Lower leg skin (tissue), 4 donors: ENCODE measurements at regions not wholly inside any gene's neighbourhood (a gene's known extent, or its start where the extent isn't known, plus 50 kb on each side); places are given as distances from the start of the nearest gene placed in this dataset.

Source experiments
- DNase-seq, 2 donors: peaks; one replicate each; pipeline ENCODE4 v3.0.0-alpha.2; 2019; ENCODE audit warnings: low spot score in 2 of 2
- H3K4me3 ChIP-seq: fragments of 200-600 bp; sonication (generic); 2 replicates; pipeline ENCODE4 v1.5.1; 2017; ENCODE audit warnings: mild to moderate bottlenecking, low read depth; ENCODE audit not compliant: poor library complexity, severe bottlenecking
- CTCF ChIP-seq, 3 donors: fragments of 450-650 bp; IDR thresholded peaks; one replicate each; pipeline ENCODE4 v1.5.1; 2016; ENCODE audit warnings: antibody characterized with exemption in 3 of 3, mild to moderate bottlenecking in 3 of 3, moderate library complexity in 2 of 3
- POLR2A ChIP-seq, 2 donors: fragments of 450-650 bp; IDR thresholded peaks; one replicate each; pipeline ENCODE4 v1.6.1; 2016 to 2017; ENCODE audit warnings: antibody characterized with exemption in 2 of 2, mild to moderate bottlenecking in 1 of 2, moderate library complexity in 1 of 2
- WGBS, 2 donors: methylation state at CpG; one replicate each; pipeline ENCODE4 v1.1.5; 2018; 5-methylcytosine and 5-hydroxymethylcytosine counted together
- intact Hi-C: fragments of 100-400 bp; cut with DNase I; formaldehyde crosslinking; loops from one replicate; pipeline ENCODE4 v1.15.0; 2023; ENCODE audit warnings: low total_unique reads

- no peak overlapping the region for H3K4me3 ChIP-seq
- 72 to 75% methylated on average over 13 of the region's 13 CpGs for WGBS, 2 donors
- DNase-seq = no peak
- TF ChIP-seq POLR2A (IDR thresholded peaks at IDR 0.05) = no peak
- TF ChIP-seq CTCF (IDR thresholded peaks at IDR 0.05) = no peak
- intact Hi-C loops = no loop called here
These were observed 175.8 kb upstream of the TMEM132C start for GRCh38 chr12:128091101-128091720.

GRCh38 chr12:128091951-128092382, 175.0 kb upstream of the TMEM132C start:
- H3K4me3 ChIP-seq = no peak overlapping the region
- TF ChIP-seq POLR2A (IDR thresholded peaks at IDR 0.05) (no peak), CTCF (IDR thresholded peaks at IDR 0.05) (no peak)
- DNase-seq = no peak
- intact Hi-C loops = no loop called here
- WGBS, 2 donors = 75 to 79% methylated on average over 9 of the region's 9 CpGs

GRCh38 chr12:128098730-128099129, 168.2 kb upstream of the TMEM132C start:
- 82 to 87% methylated on average over 7 of the region's 7 CpGs for WGBS, 2 donors
- no peak overlapping the region for H3K4me3 ChIP-seq
- peak in 1 of 2 donors; percentile 62 for DNase-seq
- intact Hi-C loops = no loop called here
- TF ChIP-seq POLR2A (IDR thresholded peaks at IDR 0.05) (no peak), CTCF (IDR thresholded peaks at IDR 0.05) (no peak)

- TF ChIP-seq CTCF (IDR thresholded peaks at IDR 0.05) = no peak
- TF ChIP-seq POLR2A (IDR thresholded peaks at IDR 0.05) = no peak
- WGBS, 2 donors = 72 to 74% methylated on average over 6 of the region's 6 CpGs
- intact Hi-C loops = no loop called here
- no peak for DNase-seq
- H3K4me3 ChIP-seq = no peak overlapping the region
These were observed 163.8 kb upstream of the TMEM132C start for GRCh38 chr12:128103152-128103551.

GRCh38 chr12:128109236-128109635, 157.7 kb upstream of the TMEM132C start:
- no peak overlapping the region for H3K4me3 ChIP-seq
- DNase-seq = peak in 1 of 2 donors; percentile 62
- WGBS, 2 donors = 89 to 91% methylated on average over 10 of the region's 10 CpGs
- intact Hi-C loops = no loop called here
- TF ChIP-seq CTCF (IDR thresholded peaks at IDR 0.05) = no peak
- TF ChIP-seq POLR2A (IDR thresholded peaks at IDR 0.05) = no peak

GRCh38 chr12:128109636-128110035, 157.3 kb upstream of the TMEM132C start:
- 89 to 90% methylated on average over 12 of the region's 12 CpGs for WGBS, 2 donors
- peak in 1 of 2 donors; percentile 75 for DNase-seq
- H3K4me3 ChIP-seq = no peak overlapping the region
- intact Hi-C loops = no loop called here
- TF ChIP-seq POLR2A (IDR thresholded peaks at IDR 0.05) = no peak
- TF ChIP-seq CTCF (IDR thresholded peaks at IDR 0.05) = no peak
